ENCODE measurements at regions not wholly inside any gene's neighbourhood (a gene's known extent, or its start where the extent isn't known, plus 50 kb on each side); places are given as distances from the start of the nearest gene placed in this dataset.

GRCh38 chr12:88707800-88708199 is 127.5 kb upstream of the KITLG start:
- Histone ChIP-seq H3K27me3 (replicated peaks in 2 of 5; ENCODE audit: control insufficient read depth in 4 of 5, insufficient read depth in 5 of 5, low read length in 4 of 5) (no peaks in the 10 kb centered on the region), H3K36me3 (ENCODE audit: control insufficient read depth in 4 of 4, insufficient read depth in 4 of 4, low read length in 3 of 4) (no peaks in the 10 kb centered on the region), H3K9me3 (ENCODE audit: control extremely low read depth in 1 of 5, control insufficient read depth in 4 of 5, insufficient read depth in 2 of 5, low read depth in 1 of 5, low read length in 4 of 5) (peaks cover 0 to 3% (median 0%) of the 10 kb centered on the region in 5 experiments), H3K4me1 (ENCODE audit: control extremely low read depth in 1 of 4, control insufficient read depth in 4 of 4, insufficient read depth in 4 of 4, low read length in 3 of 4) (no peaks in the 10 kb centered on the region), H3K27ac (ENCODE audit: insufficient read depth in 1 of 2, low read depth in 1 of 2, low read length in 2 of 2, poor library complexity in 1 of 2, severe bottlenecking in 2 of 2) (no peak overlapping the region), H3K4me3 (ENCODE audit: control insufficient read depth in 1 of 7, extremely low read depth in 1 of 7, insufficient read depth in 4 of 7, low read depth in 2 of 7, low read length in 6 of 7) (no peak overlapping the region)
- CTCF ChIA-PET: no interaction called here
- DNase-seq: no peak
- WGBS (ENCODE audit: insufficient coverage): no CpG with 5 or more reads among the region's 2 CpGs
- POLR2A ChIA-PET: no interaction called here

GRCh38 chr12:88706286-88706685 is 126.0 kb upstream of the KITLG start:
- CTCF ChIA-PET: no interaction called here
- no peak for DNase-seq
- POLR2A ChIA-PET: no interaction called here

GRCh38 chr12:88703790-88704189 is 123.5 kb upstream of the KITLG start:
- Histone ChIP-seq H3K4me1 (ENCODE audit: control extremely low read depth in 1 of 4, control insufficient read depth in 4 of 4, insufficient read depth in 4 of 4, low read length in 3 of 4) (no peaks in the 10 kb centered on the region), H3K36me3 (ENCODE audit: control insufficient read depth in 4 of 4, insufficient read depth in 4 of 4, low read length in 3 of 4) (no peaks in the 10 kb centered on the region), H3K9me3 (ENCODE audit: control extremely low read depth in 1 of 5, control insufficient read depth in 4 of 5, insufficient read depth in 2 of 5, low read depth in 1 of 5, low read length in 4 of 5) (peaks cover 0 to 3% (median 0%) of the 10 kb centered on the region in 5 experiments), H3K4me3 (ENCODE audit: control insufficient read depth in 1 of 7, extremely low read depth in 1 of 7, insufficient read depth in 4 of 7, low read depth in 2 of 7, low read length in 6 of 7) (no peak overlapping the region), H3K27ac (ENCODE audit: insufficient read depth in 1 of 2, low read depth in 1 of 2, low read length in 2 of 2, poor library complexity in 1 of 2, severe bottlenecking in 2 of 2) (no peak overlapping the region), H3K27me3 (replicated peaks in 2 of 5; ENCODE audit: control insufficient read depth in 4 of 5, insufficient read depth in 5 of 5, low read length in 4 of 5) (no peaks in the 10 kb centered on the region)
- WGBS (ENCODE audit: insufficient coverage): no CpG with 5 or more reads among the region's 3 CpGs
- DNase-seq: no peak
- POLR2A ChIA-PET: no interaction called here
- CTCF ChIA-PET: no interaction called here

More at GRCh38 chr12:88706286-88706685, 126.0 kb upstream of the KITLG start:
- no peak overlapping the region for H3K27ac ChIP-seq (ENCODE audit: insufficient read depth in 1 of 2, low read depth in 1 of 2, low read length in 2 of 2, poor library complexity in 1 of 2, severe bottlenecking in 2 of 2)
- no peaks in the 10 kb centered on the region for H3K27me3 ChIP-seq (replicated peaks in 2 of 5; ENCODE audit: control insufficient read depth in 4 of 5, insufficient read depth in 5 of 5, low read length in 4 of 5)
- H3K4me3 ChIP-seq (ENCODE audit: control insufficient read depth in 1 of 7, extremely low read depth in 1 of 7, insufficient read depth in 4 of 7, low read depth in 2 of 7, low read length in 6 of 7): no peak overlapping the region
- no peaks in the 10 kb centered on the region for H3K4me1 ChIP-seq (ENCODE audit: control extremely low read depth in 1 of 4, control insufficient read depth in 4 of 4, insufficient read depth in 4 of 4, low read length in 3 of 4)
- peaks cover 0 to 3% (median 0%) of the 10 kb centered on the region in 5 experiments for H3K9me3 ChIP-seq (ENCODE audit: control extremely low read depth in 1 of 5, control insufficient read depth in 4 of 5, insufficient read depth in 2 of 5, low read depth in 1 of 5, low read length in 4 of 5)
- no peaks in the 10 kb centered on the region for H3K36me3 ChIP-seq (ENCODE audit: control insufficient read depth in 4 of 4, insufficient read depth in 4 of 4, low read length in 3 of 4)

- Histone ChIP-seq H3K27ac (ENCODE audit: insufficient read depth in 1 of 2, low read depth in 1 of 2, low read length in 2 of 2, poor library complexity in 1 of 2, severe bottlenecking in 2 of 2) (no peak overlapping the region), H3K9me3 (ENCODE audit: control extremely low read depth in 1 of 5, control insufficient read depth in 4 of 5, insufficient read depth in 2 of 5, low read depth in 1 of 5, low read length in 4 of 5) (no peaks in the 10 kb centered on the region), H3K4me3 (ENCODE audit: control insufficient read depth in 1 of 7, extremely low read depth in 1 of 7, insufficient read depth in 4 of 7, low read depth in 2 of 7, low read length in 6 of 7) (no peak overlapping the region), H3K27me3 (replicated peaks in 2 of 5; ENCODE audit: control insufficient read depth in 4 of 5, insufficient read depth in 5 of 5, low read length in 4 of 5) (no peaks in the 10 kb centered on the region), H3K4me1 (ENCODE audit: control extremely low read depth in 1 of 4, control insufficient read depth in 4 of 4, insufficient read depth in 4 of 4, low read length in 3 of 4) (no peaks in the 10 kb centered on the region), H3K36me3 (ENCODE audit: control insufficient read depth in 4 of 4, insufficient read depth in 4 of 4, low read length in 3 of 4) (no peaks in the 10 kb centered on the region)
- ChIA-PET CTCF (no interaction called here), POLR2A (no interaction called here)
- DNase-seq: no peak
- 100% methylated on average over 3 of the region's 3 CpGs for WGBS (ENCODE audit: insufficient coverage)
These were observed 118.2 kb upstream of the KITLG start for GRCh38 chr12:88698471-88698870.

- POLR2A ChIA-PET: no interaction called here
- H3K27me3 ChIP-seq (replicated peaks in 2 of 5; ENCODE audit: control insufficient read depth in 4 of 5, insufficient read depth in 5 of 5, low read length in 4 of 5): no peaks in the 10 kb centered on the region
- H3K4me1 ChIP-seq (ENCODE audit: control extremely low read depth in 1 of 4, control insufficient read depth in 4 of 4, insufficient read depth in 4 of 4, low read length in 3 of 4): no peaks in the 10 kb centered on the region
- no peaks in the 10 kb centered on the region for H3K36me3 ChIP-seq (ENCODE audit: control insufficient read depth in 4 of 4, insufficient read depth in 4 of 4, low read length in 3 of 4)
- no peaks in the 10 kb centered on the region for H3K9me3 ChIP-seq (ENCODE audit: control extremely low read depth in 1 of 5, control insufficient read depth in 4 of 5, insufficient read depth in 2 of 5, low read depth in 1 of 5, low read length in 4 of 5)
- no peak overlapping the region for H3K27ac ChIP-seq (ENCODE audit: insufficient read depth in 1 of 2, low read depth in 1 of 2, low read length in 2 of 2, poor library complexity in 1 of 2, severe bottlenecking in 2 of 2)
- WGBS (ENCODE audit: insufficient coverage): no CpG with 5 or more reads among the region's 1 CpG
- DNase-seq: no peak
- CTCF ChIA-PET: no interaction called here
- no peak overlapping the region for H3K4me3 ChIP-seq (ENCODE audit: control insufficient read depth in 1 of 7, extremely low read depth in 1 of 7, insufficient read depth in 4 of 7, low read depth in 2 of 7, low read length in 6 of 7)
These were observed 113.7 kb upstream of the KITLG start for GRCh38 chr12:88693837-88694445.

GRCh38 chr12:88691811-88692210 is 111.5 kb upstream of the KITLG start:
- Histone ChIP-seq H3K27me3 (replicated peaks in 2 of 5; ENCODE audit: control insufficient read depth in 4 of 5, insufficient read depth in 5 of 5, low read length in 4 of 5) (no peaks in the 10 kb centered on the region), H3K36me3 (ENCODE audit: control insufficient read depth in 4 of 4, insufficient read depth in 4 of 4, low read length in 3 of 4) (no peaks in the 10 kb centered on the region), H3K4me1 (ENCODE audit: control extremely low read depth in 1 of 4, control insufficient read depth in 4 of 4, insufficient read depth in 4 of 4, low read length in 3 of 4) (no peaks in the 10 kb centered on the region), H3K27ac (ENCODE audit: insufficient read depth in 1 of 2, low read depth in 1 of 2, low read length in 2 of 2, poor library complexity in 1 of 2, severe bottlenecking in 2 of 2) (no peak overlapping the region), H3K4me3 (ENCODE audit: control insufficient read depth in 1 of 7, extremely low read depth in 1 of 7, insufficient read depth in 4 of 7, low read depth in 2 of 7, low read length in 6 of 7) (no peak overlapping the region), H3K9me3 (ENCODE audit: control extremely low read depth in 1 of 5, control insufficient read depth in 4 of 5, insufficient read depth in 2 of 5, low read depth in 1 of 5, low read length in 4 of 5) (no peaks in the 10 kb centered on the region)
- ChIA-PET POLR2A (no interaction called here), CTCF (no interaction called here)
- DNase-seq: no peak

- Histone ChIP-seq H3K9me3 (ENCODE audit: control extremely low read depth in 1 of 5, control insufficient read depth in 4 of 5, insufficient read depth in 2 of 5, low read depth in 1 of 5, low read length in 4 of 5) (peaks cover 0 to 3% (median 0%) of the 10 kb centered on the region in 5 experiments), H3K27ac (ENCODE audit: insufficient read depth in 1 of 2, low read depth in 1 of 2, low read length in 2 of 2, poor library complexity in 1 of 2, severe bottlenecking in 2 of 2) (no peak overlapping the region), H3K27me3 (replicated peaks in 2 of 5; ENCODE audit: control insufficient read depth in 4 of 5, insufficient read depth in 5 of 5, low read length in 4 of 5) (no peaks in the 10 kb centered on the region), H3K4me3 (ENCODE audit: control insufficient read depth in 1 of 7, extremely low read depth in 1 of 7, insufficient read depth in 4 of 7, low read depth in 2 of 7, low read length in 6 of 7) (no peak overlapping the region), H3K4me1 (ENCODE audit: control extremely low read depth in 1 of 4, control insufficient read depth in 4 of 4, insufficient read depth in 4 of 4, low read length in 3 of 4) (no peaks in the 10 kb centered on the region), H3K36me3 (ENCODE audit: control insufficient read depth in 4 of 4, insufficient read depth in 4 of 4, low read length in 3 of 4) (no peaks in the 10 kb centered on the region)
- CTCF ChIA-PET: no interaction called here
- DNase-seq: no peak
- POLR2A ChIA-PET: no interaction called here
- 100% methylated on average over 1 of the region's 2 CpGs for WGBS (ENCODE audit: insufficient coverage)
These were observed 104.3 kb upstream of the KITLG start for GRCh38 chr12:88684610-88685009.
